ENCODE measurements at regions not wholly inside any gene's neighbourhood (a gene's known extent, or its start where the extent isn't known, plus 50 kb on each side); places are given as distances from the start of the nearest gene placed in this dataset.

DNA sequence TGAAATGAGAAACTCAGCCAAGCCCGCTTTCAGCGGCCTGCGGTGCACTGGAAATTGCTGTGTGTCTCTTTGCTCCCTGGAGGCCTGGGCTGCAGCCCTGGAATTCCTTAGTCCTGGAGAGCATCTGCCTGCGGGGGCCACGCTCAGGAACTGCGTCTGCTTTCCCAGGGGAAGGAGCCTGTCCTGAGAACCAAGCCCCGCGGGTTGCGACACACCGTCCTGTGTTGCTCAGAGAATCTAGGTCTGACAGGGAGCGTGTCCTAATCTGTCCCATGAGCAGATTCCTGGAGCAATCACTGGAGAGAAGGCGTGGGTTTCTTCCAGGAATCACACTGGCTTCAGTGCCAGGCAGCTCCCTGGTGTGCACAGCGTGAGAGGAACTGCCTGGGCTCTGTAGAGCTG, 708.1 kb downstream of the BRD1 start:
- TF ChIP-seq CHD1 (IDR thresholded peaks at IDR 0.05; ENCODE audit: low read depth, low read length), result no peak
- TF ChIP-seq, protein P1, sequence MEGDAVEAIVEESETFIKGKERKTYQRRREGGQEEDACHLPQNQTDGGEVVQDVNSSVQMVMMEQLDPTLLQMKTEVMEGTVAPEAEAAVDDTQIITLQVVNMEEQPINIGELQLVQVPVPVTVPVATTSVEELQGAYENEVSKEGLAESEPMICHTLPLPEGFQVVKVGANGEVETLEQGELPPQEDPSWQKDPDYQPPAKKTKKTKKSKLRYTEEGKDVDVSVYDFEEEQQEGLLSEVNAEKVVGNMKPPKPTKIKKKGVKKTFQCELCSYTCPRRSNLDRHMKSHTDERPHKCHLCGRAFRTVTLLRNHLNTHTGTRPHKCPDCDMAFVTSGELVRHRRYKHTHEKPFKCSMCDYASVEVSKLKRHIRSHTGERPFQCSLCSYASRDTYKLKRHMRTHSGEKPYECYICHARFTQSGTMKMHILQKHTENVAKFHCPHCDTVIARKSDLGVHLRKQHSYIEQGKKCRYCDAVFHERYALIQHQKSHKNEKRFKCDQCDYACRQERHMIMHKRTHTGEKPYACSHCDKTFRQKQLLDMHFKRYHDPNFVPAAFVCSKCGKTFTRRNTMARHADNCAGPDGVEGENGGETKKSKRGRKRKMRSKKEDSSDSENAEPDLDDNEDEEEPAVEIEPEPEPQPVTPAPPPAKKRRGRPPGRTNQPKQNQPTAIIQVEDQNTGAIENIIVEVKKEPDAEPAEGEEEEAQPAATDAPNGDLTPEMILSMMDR (conservative IDR thresholded peaks at IDR 0.05; ENCODE audit: low read depth, low read length), result no peak

Data from IMR-90 (cell line).